Ovary (tissue), 3 donors: ENCODE measurements at regions not wholly inside any gene's neighbourhood (a gene's known extent, or its start where the extent isn't known, plus 50 kb on each side); places are given as distances from the start of the nearest gene placed in this dataset.

Experiments used
- CTCF ChIP-seq, 3 donors: fragments of 450-650 bp in 2 of 3; fragments of 200-600 bp in 1 of 3; IDR thresholded peaks; one replicate each; pipeline versions ENCODE4 v1.5.1 to v1.8.0; 2016 to 2022; ENCODE audit warnings: antibody characterized with exemption in 3 of 3, mild to moderate bottlenecking in 1 of 3
- EP300 ChIP-seq: sonication (generic); formaldehyde crosslinking; IDR thresholded peaks from one replicate; pipeline ENCODE4 v1.6.1; 2017; ENCODE audit warnings: antibody characterized with exemption
- donor health status: DM: no; HTN: no; CAD: no.

GRCh38 chr4:33606951-33607350, 2637.4 kb downstream of the ARAP2 start:
- TF ChIP-seq CTCF (IDR thresholded peaks at IDR 0.05) (no peak), EP300 (no peak)
